ENCODE measurements at regions not wholly inside any gene's neighbourhood (a gene's known extent, or its start where the extent isn't known, plus 50 kb on each side); places are given as distances from the start of the nearest gene placed in this dataset.

- no peak for DNase-seq
Measured at GRCh38 chr21:25126564-25126963, 480.7 kb downstream of the MRPL39 start.

GRCh38 chr21:25118648-25119047, 488.6 kb downstream of the MRPL39 start:
- DNase-seq, result no peak

GRCh38 chr21:25115021-25115420, 492.3 kb downstream of the MRPL39 start:
- DNase-seq, result no peak

- no peak for DNase-seq
Measured at GRCh38 chr21:25107708-25108107, 499.6 kb downstream of the MRPL39 start.

- DNase-seq, result no peak
Measured at GRCh38 chr21:25103500-25104207, 503.6 kb downstream of the MRPL39 start.

- DNase-seq, result no peak
Measured at GRCh38 chr21:25097648-25098047, 509.6 kb downstream of the MRPL39 start.

GRCh38 chr21:25094695-25095094, 512.6 kb downstream of the MRPL39 start:
- no peak for DNase-seq

GRCh38 chr21:25092441-25093011, 514.8 kb downstream of the MRPL39 start:
- DNase-seq, result no peak

- DNase-seq, result no peak
Measured at GRCh38 chr21:25081096-25081495, 526.2 kb downstream of the MRPL39 start.

- DNase-seq, result no peak
Measured at GRCh38 chr21:25080661-25081060, 526.6 kb downstream of the MRPL39 start.

GRCh38 chr21:25080141-25080540, 527.1 kb downstream of the MRPL39 start:
- no peak for DNase-seq

GRCh38 chr21:25079053-25079452, 528.2 kb downstream of the MRPL39 start:
- no peak for DNase-seq

GRCh38 chr21:25062061-25062460, 545.2 kb downstream of the MRPL39 start:
- no peak for DNase-seq

- DNase-seq, result no peak
Measured at GRCh38 chr21:25054689-25055088, 552.6 kb downstream of the MRPL39 start.

GRCh38 chr21:25039461-25040380, 567.6 kb downstream of the MRPL39 start:
- no peak for DNase-seq

GRCh38 chr21:25036775-25037174, 570.5 kb downstream of the MRPL39 start:
- DNase-seq, result no peak

GRCh38 chr21:25031750-25032149, 575.5 kb downstream of the MRPL39 start:
- DNase-seq, result no peak

- no peak for DNase-seq
Measured at GRCh38 chr21:25029580-25029979, 577.7 kb downstream of the MRPL39 start.

GRCh38 chr21:25025596-25025995, 581.7 kb downstream of the MRPL39 start:
- DNase-seq, result no peak

- DNase-seq, result no peak
Measured at GRCh38 chr21:25024639-25025038, 582.6 kb downstream of the MRPL39 start.

- DNase-seq, result no peak
Measured at GRCh38 chr21:25005388-25005787, 601.9 kb downstream of the MRPL39 start.

GRCh38 chr21:25002676-25003075, 604.6 kb downstream of the MRPL39 start:
- no peak for DNase-seq

- no peak for DNase-seq
Measured at GRCh38 chr21:24995216-24995615, 612.1 kb downstream of the MRPL39 start.

- no peak for DNase-seq
Measured at GRCh38 chr21:24994717-24995116, 612.6 kb downstream of the MRPL39 start.
